Loucy (cell line): ENCODE measurements at regions not wholly inside any gene's neighbourhood (a gene's known extent, or its start where the extent isn't known, plus 50 kb on each side); places are given as distances from the start of the nearest gene placed in this dataset.
"Not testable (repeated sequence)": the region's sequence is repeated elsewhere in the genome, so short reads cannot be mapped to it uniquely, and the experiment has no call there.

ENCODE experiments used
- H2AFZ ChIP-seq: fragments of 200-600 bp; sonication (generic); 2 replicates; pipeline ENCODE4 v1.6.0; 2016; ENCODE audit warnings: antibody characterized with exemption, mild to moderate bottlenecking, low read length, moderate library complexity
- H3F3A ChIP-seq: fragments of 200-600 bp; 2 replicates; pipeline ENCODE4 v1.6.0; 2016; ENCODE audit warnings: antibody characterized with exemption, low read depth, mild to moderate bottlenecking
- H3K27me3 ChIP-seq: fragments of 200-600 bp; sonication (generic); 2 replicates; pipeline ENCODE4 v1.6.1; 2014; ENCODE audit warnings: low read length, mild to moderate bottlenecking; ENCODE audit not compliant: insufficient read depth, poor library complexity, severe bottlenecking
- H3K36me3 ChIP-seq: fragments of 200-600 bp; sonication (generic); 2 replicates; pipeline ENCODE4 v1.6.1; 2016; ENCODE audit warnings: low read length; ENCODE audit not compliant: insufficient read depth
- H3K4me1 ChIP-seq: fragments of 200-600 bp; sonication (generic); 2 replicates; pipeline ENCODE4 v1.5.1; 2014; ENCODE audit warnings: low read length, mild to moderate bottlenecking; ENCODE audit not compliant: insufficient read depth, poor library complexity, severe bottlenecking
- H3K4me2 ChIP-seq: fragments of 200-600 bp; sonication (generic); 2 replicates; pipeline ENCODE4 v1.6.0; 2014; ENCODE audit warnings: antibody characterized with exemption, low read length, low read depth, mild to moderate bottlenecking; ENCODE audit not compliant: poor library complexity, severe bottlenecking
- H3K4me3 ChIP-seq: fragments of 200-600 bp; sonication (generic); 2 replicates; pipeline ENCODE4 v1.5.1; 2014; ENCODE audit warnings: low read length, mild to moderate bottlenecking, mixed read lengths; ENCODE audit not compliant: poor library complexity, severe bottlenecking
- H3K79me2 ChIP-seq: fragments of 200-600 bp; sonication (generic); 2 replicates; pipeline ENCODE4 v1.6.1; 2014; ENCODE audit warnings: low read length; ENCODE audit not compliant: insufficient read depth
- H3K9ac ChIP-seq: fragments of 200-600 bp; sonication (generic); 2 replicates; pipeline ENCODE4 v1.6.0; 2014; ENCODE audit warnings: mild to moderate bottlenecking, low read depth, low read length, moderate library complexity; ENCODE audit not compliant: poor library complexity, severe bottlenecking
- H3K9me2 ChIP-seq: fragments of 200-600 bp; sonication (generic); replicated peaks from 2 replicates; pipeline ENCODE4 v1.6.1; 2016; ENCODE audit warnings: low read depth, low read length, mixed read lengths
- H3K9me3 ChIP-seq: fragments of 200-600 bp; sonication (generic); 2 replicates; pipeline ENCODE4 v1.6.1; 2014; ENCODE audit warnings: mild to moderate bottlenecking, antibody characterized with exemption, low read length, low read depth; ENCODE audit not compliant: insufficient read depth
- H4K20me1 ChIP-seq: fragments of 200-600 bp; sonication (generic); 2 replicates; pipeline ENCODE4 v1.6.0; 2014; ENCODE audit warnings: antibody characterized with exemption, low read length, mild to moderate bottlenecking; ENCODE audit not compliant: insufficient read depth, poor library complexity, severe bottlenecking
- CTCF ChIP-seq: fragments of 200-600 bp; sonication (generic); conservative IDR thresholded peaks from 2 replicates; pipeline ENCODE4 v1.5.1; 2014; ENCODE audit warnings: mild to moderate bottlenecking, antibody characterized with exemption, low read length
- EZH2phosphoT487 ChIP-seq: fragments of 200-600 bp; IDR thresholded peaks from 2 replicates; pipeline ENCODE4 v1.6.1; 2018; ENCODE audit warnings: antibody characterized with exemption, mild to moderate bottlenecking, moderate library complexity, borderline replicate concordance

GRCh38 chrX:94288972-94289371 is 615.0 kb downstream of the FAM133A start:
- Histone ChIP-seq H3K4me3 (no peak overlapping the region), H4K20me1 (no peaks in the 10 kb centered on the region), H3K27me3 (no peaks in the 10 kb centered on the region), H3K9ac (no peak overlapping the region), H3K9me2 (no peaks in the 10 kb centered on the region), H3K79me2 (no peaks in the 10 kb centered on the region), H3F3A (no peaks in the 10 kb centered on the region), H2AFZ (no peak overlapping the region), H3K36me3 (no peaks in the 10 kb centered on the region), H3K4me2 (no peak overlapping the region), H3K4me1 (no peaks in the 10 kb centered on the region), H3K9me3 (no peaks in the 10 kb centered on the region)
- TF ChIP-seq EZH2phosphoT487 (no peak), CTCF (no peak)

DNA sequence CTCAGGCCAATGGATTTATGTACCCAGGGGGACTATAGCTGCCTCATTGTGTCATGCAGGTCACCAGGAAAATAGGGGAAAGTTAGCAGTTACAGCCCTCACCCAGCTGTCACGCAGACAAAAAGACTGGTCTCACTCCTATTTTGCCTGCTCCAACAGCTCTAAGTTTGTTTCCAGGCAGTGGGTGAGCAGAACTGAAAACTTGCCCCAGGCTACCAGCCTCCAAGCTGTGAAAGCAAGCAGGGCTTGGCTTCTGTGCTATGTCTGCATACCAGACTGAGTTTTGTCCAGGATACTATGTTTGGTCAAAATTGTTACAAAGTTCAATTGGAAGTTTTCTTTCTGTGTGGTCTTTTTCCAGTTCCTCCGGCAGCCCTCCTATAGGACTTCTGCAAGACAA is 628.4 kb downstream of the FAM133A start:
- Histone ChIP-seq H3K4me1 (no peaks in the 10 kb centered on the region), H3K36me3 (no peaks in the 10 kb centered on the region), H3K27me3 (no peaks in the 10 kb centered on the region), H3F3A (no peaks in the 10 kb centered on the region), H3K9ac (no peak overlapping the region), H3K4me2 (no peak overlapping the region), H3K79me2 (no peaks in the 10 kb centered on the region), H3K4me3 (no peak overlapping the region), H3K9me3 (no peaks in the 10 kb centered on the region), H2AFZ (no peak overlapping the region), H4K20me1 (no peaks in the 10 kb centered on the region), H3K9me2 (no peaks in the 10 kb centered on the region)
- TF ChIP-seq EZH2phosphoT487 (no peak), CTCF (no peak)

- H3K9me2 ChIP-seq: no peaks in the 10 kb centered on the region
- no peak overlapping the region for H2AFZ ChIP-seq
- no peaks in the 10 kb centered on the region for H3K4me1 ChIP-seq
- no peaks in the 10 kb centered on the region for H3K27me3 ChIP-seq
- H3F3A ChIP-seq: no peaks in the 10 kb centered on the region
- no peaks in the 10 kb centered on the region for H3K9me3 ChIP-seq
- TF ChIP-seq EZH2phosphoT487 (no peak), CTCF (no peak)
- H3K4me2 ChIP-seq: no peak overlapping the region
- H3K9ac ChIP-seq: no peak overlapping the region
- no peaks in the 10 kb centered on the region for H3K79me2 ChIP-seq
- no peaks in the 10 kb centered on the region for H4K20me1 ChIP-seq
- no peak overlapping the region for H3K4me3 ChIP-seq
- no peaks in the 10 kb centered on the region for H3K36me3 ChIP-seq
Measured at GRCh38 chrX:94329182-94329581, 655.2 kb downstream of the FAM133A start.

DNA sequence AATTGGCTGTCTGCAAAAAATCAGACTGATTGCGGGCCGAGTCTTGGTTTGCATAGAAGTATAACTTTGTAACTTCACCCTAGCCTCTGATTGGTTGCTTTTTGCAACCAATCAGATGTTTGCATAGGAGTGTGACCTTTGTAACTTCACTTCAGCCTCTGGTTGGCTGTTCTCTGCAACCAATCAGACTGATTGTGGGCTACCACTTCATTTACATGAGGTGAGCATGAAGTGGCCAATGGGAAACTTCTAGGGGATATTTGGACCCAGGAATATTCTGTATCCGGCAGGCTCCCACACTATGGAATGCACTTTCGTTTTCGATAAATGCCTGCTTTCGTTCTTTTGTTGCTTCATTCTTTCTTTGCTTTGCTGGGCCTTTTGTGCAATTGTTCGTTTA is 667.7 kb downstream of the FAM133A start:
- H3K9me3 ChIP-seq, H2AFZ ChIP-seq, H3K27me3 ChIP-seq, H3K9ac ChIP-seq, H4K20me1 ChIP-seq, H3K9me2 ChIP-seq, H3K4me3 ChIP-seq, H3K4me1 ChIP-seq, H3F3A ChIP-seq, H3K4me2 ChIP-seq, H3K36me3 ChIP-seq, H3K79me2 ChIP-seq: not testable (repeated sequence)
